Naive thymus-derived CD4-positive, alpha-beta T cell (primary cell): ENCODE measurements at regions not wholly inside any gene's neighbourhood (a gene's known extent, or its start where the extent isn't known, plus 50 kb on each side); places are given as distances from the start of the nearest gene placed in this dataset.

ENCODE experiments used
- ATAC-seq: fragments of 150-1000 bp; cut with Tn5 transposase; 2 replicates; pipeline ENCODE4 v1.10.0; 2021; ENCODE audit warnings: mild to moderate bottlenecking, moderate library complexity
- CTCF ChIA-PET: fragments of 350-600 bp; sonication (Branson Sonifier 250); formaldehyde crosslinking; loops from one replicate; lab custom pipeline; 2021; ENCODE audit warnings: antibody characterized with exemption; lab: Charles Lee
- POLR2A ChIA-PET: fragments of 350-600 bp; sonication (Branson Sonifier 250); formaldehyde crosslinking; loops from one replicate; lab custom pipeline; 2021; ENCODE audit warnings: antibody characterized with exemption, inconsistent platforms; lab: Charles Lee
- DNase-seq, 9 donors: peaks; one replicate each; pipeline versions ENCODE4 v3.0.0 to v3.0.0-alpha.2; 2020 to 2022; ENCODE audit warnings: mixed read lengths in 1 of 9
- H3K27ac ChIP-seq: one replicate; pipeline ENCODE4 v1.7.0; 2013; ENCODE audit warnings: mild to moderate bottlenecking, low read depth, low read length, moderate library complexity
- H3K27me3 ChIP-seq, 2 donors: one replicate each; pipeline ENCODE4 v1.7.0; 2013; ENCODE audit warnings: low read length in 2 of 2, mild to moderate bottlenecking in 2 of 2, moderate library complexity in 2 of 2; ENCODE audit not compliant: control insufficient read depth in 2 of 2, insufficient read depth in 2 of 2
- H3K36me3 ChIP-seq, 3 experiments: 1 replicate in 2 of 3; 2 replicates in 1 of 3; pipeline ENCODE4 v1.7.0; 2013; ENCODE audit warnings: low read length in 3 of 3, mild to moderate bottlenecking in 3 of 3, moderate library complexity in 1 of 3; ENCODE audit not compliant: insufficient read depth in 3 of 3, control insufficient read depth in 2 of 3
- H3K4me1 ChIP-seq, 2 donors: one replicate each; pipeline ENCODE4 v1.7.0; 2013; ENCODE audit warnings: low read length in 2 of 2, mild to moderate bottlenecking in 2 of 2, moderate library complexity in 1 of 2; ENCODE audit not compliant: control insufficient read depth in 2 of 2, insufficient read depth in 2 of 2
- H3K4me3 ChIP-seq: 2 replicates; pipeline ENCODE4 v1.7.0; 2013; ENCODE audit warnings: mild to moderate bottlenecking, low read length
- H3K9me3 ChIP-seq, 3 experiments: 1 replicate in 2 of 3; 2 replicates in 1 of 3; pipeline ENCODE4 v1.7.0; 2013; ENCODE audit warnings: low read length in 3 of 3; ENCODE audit not compliant: control insufficient read depth in 2 of 3
- H3K27ac Mint-ChIP-seq, 9 donors: one replicate each; pipeline ENCODE4 v1.8.0; 2020 to 2022; ENCODE audit warnings: mixed read lengths in 9 of 9, mild to moderate bottlenecking in 8 of 9, moderate library complexity in 5 of 9, inconsistent platforms in 2 of 9
- H3K27me3 Mint-ChIP-seq, 5 donors: one replicate each; pipeline ENCODE4 v1.8.0; 2021 to 2022; ENCODE audit warnings: mixed read lengths in 5 of 5, mild to moderate bottlenecking in 1 of 5
- H3K36me3 Mint-ChIP-seq, 5 donors: one replicate each; pipeline ENCODE4 v1.8.0; 2020 to 2022; ENCODE audit warnings: mixed read lengths in 5 of 5, mild to moderate bottlenecking in 3 of 5, inconsistent platforms in 1 of 5
- H3K4me1 Mint-ChIP-seq, 7 donors: one replicate each; pipeline ENCODE4 v1.8.0; 2020 to 2022; ENCODE audit warnings: mixed read lengths in 7 of 7, mild to moderate bottlenecking in 3 of 7, inconsistent platforms in 1 of 7
- H3K4me3 Mint-ChIP-seq, 10 donors: one replicate each; pipeline ENCODE4 v1.8.0; 2020 to 2022; ENCODE audit warnings: mild to moderate bottlenecking in 10 of 10, mixed read lengths in 10 of 10, moderate library complexity in 6 of 10, inconsistent platforms in 2 of 10
- H3K9me3 Mint-ChIP-seq, 11 donors: one replicate each; pipeline ENCODE4 v1.8.0; 2020 to 2022; ENCODE audit warnings: mixed read lengths in 11 of 11, mild to moderate bottlenecking in 4 of 11, inconsistent platforms in 1 of 11, moderate library complexity in 1 of 11
- intact Hi-C, 2 donors: fragments of 100-400 bp; cut with micrococcal nuclease; formaldehyde crosslinking; loops; one replicate each; pipeline ENCODE4 v1.15.1; 2023

DNA sequence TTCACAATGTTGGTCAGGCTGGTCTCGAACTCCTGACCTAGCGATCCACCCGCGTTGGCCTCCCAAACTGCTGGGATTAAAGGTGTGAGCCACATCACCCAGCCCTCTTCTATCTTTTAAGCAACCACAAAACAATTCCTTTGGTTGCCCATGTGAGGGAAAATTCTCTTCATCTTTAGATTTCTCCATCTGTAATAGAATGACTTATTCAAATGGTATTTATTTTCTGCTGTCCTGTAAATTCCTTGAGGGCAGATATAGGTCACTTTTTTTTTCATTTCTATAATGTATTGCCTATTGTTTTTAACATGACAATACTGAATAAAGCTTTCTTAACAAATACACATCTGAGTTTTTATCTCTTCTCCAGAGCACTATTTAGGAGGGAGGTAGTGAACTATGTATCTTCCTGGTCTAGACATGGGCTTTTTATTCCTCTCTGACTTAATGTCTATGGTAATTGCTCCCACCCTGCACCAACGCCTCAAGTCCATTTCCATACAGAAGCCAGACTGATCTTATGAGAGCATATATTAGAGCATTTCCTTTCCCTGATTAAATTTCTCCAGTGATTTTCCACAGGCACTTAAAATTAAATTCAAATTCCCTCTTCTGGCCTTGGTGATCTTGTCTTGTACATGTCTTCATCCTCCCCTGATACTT lies 595.6 kb downstream of the CAAP1 start:
- Histone ChIP-seq H3K4me3 (no peak overlapping the region), H3K36me3 (no peaks in the 10 kb centered on the region), H3K27me3 (no peaks in the 10 kb centered on the region), H3K9me3 (no peaks in the 10 kb centered on the region), H3K27ac (no peak overlapping the region), H3K4me1 (no peaks in the 10 kb centered on the region)
- DNase-seq (no peak), ATAC-seq (no peak)
- Mint-ChIP-seq H3K4me3 (no peak overlapping the region), H3K36me3 (no peaks in the 10 kb centered on the region), H3K4me1 (no peaks in the 10 kb centered on the region), H3K27me3 (no peaks in the 10 kb centered on the region), H3K9me3 (peaks cover 0 to 13% (median 0%) of the 10 kb centered on the region in 11 donors), H3K27ac (no peak overlapping the region)
- intact Hi-C loops: no loop called here
- ChIA-PET CTCF (no interaction called here), POLR2A (no interaction called here)

DNA sequence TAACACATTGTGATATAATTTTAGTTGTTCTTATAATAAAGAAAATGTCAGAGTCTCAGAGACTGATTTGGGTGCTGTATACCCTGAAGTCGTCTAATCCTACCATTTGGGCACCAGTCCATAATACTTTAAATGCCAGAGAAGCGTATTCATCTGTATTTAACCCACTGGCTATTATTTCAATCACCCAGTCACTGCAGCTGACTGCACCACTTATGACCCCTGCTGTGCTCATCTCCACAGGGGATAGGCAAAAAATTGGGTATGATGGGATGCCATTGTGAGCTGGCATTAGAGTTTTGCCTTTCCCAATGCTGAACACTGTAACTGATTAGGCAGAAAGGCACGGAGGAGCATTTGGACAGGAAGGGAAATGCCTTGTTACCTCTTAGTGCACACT lies 599.7 kb downstream of the CAAP1 start:
- no peaks in the 10 kb centered on the region for H3K27me3 Mint-ChIP-seq
- Histone ChIP-seq H3K27ac (no peak overlapping the region), H3K36me3 (no peaks in the 10 kb centered on the region), H3K9me3 (no peaks in the 10 kb centered on the region), H3K4me1 (no peaks in the 10 kb centered on the region), H3K27me3 (no peaks in the 10 kb centered on the region), H3K4me3 (no peak overlapping the region)
- H3K4me3 Mint-ChIP-seq: no peak overlapping the region
- H3K4me1 Mint-ChIP-seq: no peaks in the 10 kb centered on the region
- ChIA-PET CTCF (no interaction called here), POLR2A (no interaction called here)
- no peak overlapping the region for H3K27ac Mint-ChIP-seq
- intact Hi-C loops: no loop called here
- peaks cover 0 to 4% (median 0%) of the 10 kb centered on the region in 5 donors for H3K36me3 Mint-ChIP-seq
- H3K9me3 Mint-ChIP-seq: peaks cover 2 to 28% (median 13%) of the 10 kb centered on the region in 11 donors
- DNase-seq (no peak), ATAC-seq (no peak)

DNA sequence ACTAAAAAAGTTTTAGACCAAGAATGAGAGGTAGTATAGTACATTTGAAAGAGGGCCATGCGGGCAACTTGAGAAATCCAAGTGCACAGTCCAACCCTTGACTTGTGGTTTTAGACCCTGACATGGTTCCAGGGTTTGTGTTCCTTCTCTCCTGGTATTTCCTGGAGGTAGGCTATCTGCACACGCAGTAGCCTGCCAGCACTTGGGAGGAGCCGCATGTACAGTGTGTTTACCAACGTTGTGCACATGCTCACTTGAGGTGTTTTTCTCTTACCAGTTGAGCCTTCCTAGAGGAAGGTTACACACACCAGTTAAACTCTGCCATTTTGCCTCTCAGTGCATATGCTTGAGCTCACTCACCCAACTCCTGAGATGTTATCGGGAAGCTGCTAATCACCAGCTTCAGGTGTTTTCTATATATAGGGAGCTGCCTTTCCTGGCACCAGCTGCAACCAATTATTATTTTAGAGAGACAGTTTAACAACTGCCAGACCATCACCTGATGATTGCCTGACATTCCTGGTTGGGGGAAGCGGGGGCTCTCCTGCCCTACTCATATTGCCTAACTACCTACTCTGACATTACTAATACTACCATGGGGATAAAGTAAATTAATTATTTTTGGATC lies 593.4 kb upstream of the TUSC1 start:
- Mint-ChIP-seq H3K4me1 (no peaks in the 10 kb centered on the region), H3K27me3 (no peaks in the 10 kb centered on the region), H3K27ac (no peak overlapping the region), H3K4me3 (no peak overlapping the region), H3K36me3 (no peaks in the 10 kb centered on the region), H3K9me3 (peaks cover 0 to 7% (median 4%) of the 10 kb centered on the region in 11 donors)
- H3K27me3 ChIP-seq: no peaks in the 10 kb centered on the region
- no peak overlapping the region for H3K4me3 ChIP-seq
- DNase-seq (no peak), ATAC-seq (no peak)
- peaks cover 0 to 3% (median 0%) of the 10 kb centered on the region in 3 experiments for H3K9me3 ChIP-seq
- ChIA-PET POLR2A (no interaction called here), CTCF (no interaction called here)
- no peaks in the 10 kb centered on the region for H3K4me1 ChIP-seq
- intact Hi-C loops: no loop called here
- H3K36me3 ChIP-seq: no peaks in the 10 kb centered on the region
- H3K27ac ChIP-seq: no peak overlapping the region

DNA sequence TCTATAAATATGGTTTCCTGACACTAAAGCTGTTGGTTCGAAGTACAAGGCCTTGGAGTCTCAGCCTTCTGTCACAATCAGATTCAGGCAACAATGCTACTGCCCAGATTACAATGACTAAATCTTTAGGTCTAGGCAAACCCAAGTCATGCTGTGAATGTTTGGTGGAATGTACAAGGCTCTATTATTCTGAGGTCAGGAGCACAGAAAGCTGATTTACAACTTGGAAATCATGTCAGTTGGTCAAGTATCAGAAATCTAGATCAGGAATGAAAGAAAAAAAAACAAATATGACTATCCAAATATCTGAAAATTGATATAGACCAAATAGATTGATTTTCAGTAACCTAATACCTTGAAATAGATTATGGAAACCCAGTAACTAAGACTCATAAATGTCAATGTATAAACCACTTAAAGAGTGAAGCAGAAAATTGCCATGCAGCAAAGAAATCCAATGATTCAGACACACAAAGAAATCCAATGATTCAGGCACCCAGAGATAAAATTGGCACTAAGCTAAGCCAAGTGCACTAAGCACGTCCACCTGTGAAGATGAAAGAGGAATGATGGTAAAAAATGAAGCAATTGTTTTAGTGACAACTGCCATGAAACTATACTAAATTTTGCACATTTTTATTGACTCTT lies 588.0 kb upstream of the TUSC1 start:
- POLR2A ChIA-PET: no interaction called here
- H3K27me3 ChIP-seq: no peaks in the 10 kb centered on the region
- CTCF ChIA-PET: no interaction called here
- Mint-ChIP-seq H3K27ac (no peak overlapping the region), H3K27me3 (no peaks in the 10 kb centered on the region), H3K9me3 (peaks cover 0 to 13% (median 2%) of the 10 kb centered on the region in 11 donors), H3K4me1 (no peaks in the 10 kb centered on the region), H3K36me3 (no peaks in the 10 kb centered on the region), H3K4me3 (no peak overlapping the region)
- ATAC-seq: no peak
- no peaks in the 10 kb centered on the region for H3K36me3 ChIP-seq
- no peak overlapping the region for H3K27ac ChIP-seq
- H3K4me3 ChIP-seq: no peak overlapping the region
- no peak for DNase-seq
- no peaks in the 10 kb centered on the region for H3K4me1 ChIP-seq
- no peaks in the 10 kb centered on the region for H3K9me3 ChIP-seq
- intact Hi-C loops: no loop called here

DNA sequence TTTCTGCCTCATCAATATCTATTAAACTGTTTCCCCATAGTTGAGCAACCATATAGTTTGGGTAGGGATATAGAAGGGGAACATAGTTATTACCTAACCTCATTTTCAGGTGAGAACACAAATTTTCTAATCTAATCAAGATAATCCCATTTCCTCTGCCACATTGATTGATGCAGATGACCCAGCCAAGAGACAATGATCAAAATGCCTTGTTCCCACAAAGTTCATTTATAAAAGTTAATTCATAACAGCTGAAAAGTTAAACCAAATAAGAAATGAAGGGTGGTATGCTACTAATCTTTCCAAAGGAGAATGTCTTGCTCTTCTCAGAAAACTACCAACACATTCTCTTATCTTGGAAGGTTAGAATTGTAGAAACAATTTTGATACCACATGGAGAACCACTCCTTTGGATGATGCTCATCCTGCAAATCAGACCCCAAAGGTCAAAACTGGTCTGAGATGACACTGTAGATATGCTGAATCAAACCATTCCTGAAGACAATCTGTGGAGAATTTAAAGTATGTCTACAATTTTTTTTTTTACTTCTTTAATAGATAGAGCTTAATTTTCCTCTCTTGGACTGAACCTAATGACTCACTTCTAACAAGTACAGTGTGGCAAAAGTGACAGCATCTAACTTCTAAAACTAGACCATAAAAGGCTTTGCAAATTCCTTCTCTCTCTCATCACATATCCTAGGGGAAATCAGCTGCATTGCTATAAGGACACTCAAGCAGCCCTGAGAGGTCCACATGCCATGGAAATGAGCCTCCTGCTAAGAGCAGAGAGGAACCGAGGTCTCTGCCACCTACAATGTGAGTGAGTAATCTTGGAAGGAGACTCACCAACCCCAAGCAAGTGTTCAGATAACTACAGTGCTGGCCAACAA lies 586.7 kb upstream of the TUSC1 start:
- H3K27ac ChIP-seq: no peak overlapping the region

DNA sequence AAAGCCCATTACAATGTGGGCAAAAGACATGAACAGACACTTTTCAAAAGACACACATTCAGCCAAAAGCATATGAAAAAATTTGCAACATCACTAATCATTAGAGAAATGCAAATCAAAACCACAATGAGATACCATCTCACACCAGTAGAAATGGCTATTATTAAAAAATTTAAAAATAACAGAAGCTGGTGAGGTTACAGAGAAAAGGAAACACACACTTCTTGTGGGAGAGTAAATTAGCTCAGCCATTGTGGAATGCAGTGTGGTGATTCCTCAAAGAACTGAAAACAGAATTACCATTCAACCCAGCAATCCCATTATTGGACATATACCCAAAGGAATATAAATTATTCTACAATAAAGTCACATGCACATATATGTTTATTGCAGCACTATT lies 585.2 kb upstream of the TUSC1 start:
- Histone ChIP-seq H3K27ac (no peak overlapping the region), H3K27me3 (no peaks in the 10 kb centered on the region), H3K4me1 (no peaks in the 10 kb centered on the region), H3K9me3 (no peaks in the 10 kb centered on the region), H3K36me3 (no peaks in the 10 kb centered on the region), H3K4me3 (no peak overlapping the region)
- ATAC-seq (no peak), DNase-seq (no peak)
- intact Hi-C loops: no loop called here
- Mint-ChIP-seq H3K9me3 (peaks cover 0 to 11% (median 2%) of the 10 kb centered on the region in 11 donors), H3K4me3 (no peak overlapping the region), H3K27me3 (no peaks in the 10 kb centered on the region), H3K36me3 (no peaks in the 10 kb centered on the region), H3K4me1 (no peaks in the 10 kb centered on the region), H3K27ac (no peak overlapping the region)
- POLR2A ChIA-PET: no interaction called here
- CTCF ChIA-PET: no interaction called here

More for the DNA sequence above, 586.7 kb upstream of the TUSC1 start:
- Histone ChIP-seq H3K4me3 (no peak overlapping the region), H3K4me1 (no peaks in the 10 kb centered on the region), H3K27me3 (no peaks in the 10 kb centered on the region), H3K36me3 (no peaks in the 10 kb centered on the region), H3K9me3 (no peaks in the 10 kb centered on the region)
- Mint-ChIP-seq H3K9me3 (peaks cover 0 to 9% (median 2%) of the 10 kb centered on the region in 11 donors), H3K36me3 (no peaks in the 10 kb centered on the region), H3K27ac (no peak overlapping the region), H3K27me3 (no peaks in the 10 kb centered on the region), H3K4me1 (no peaks in the 10 kb centered on the region), H3K4me3 (no peak overlapping the region)
- ChIA-PET POLR2A (no interaction called here), CTCF (no interaction called here)
- ATAC-seq: no peak
- intact Hi-C loops: no loop called here
- DNase-seq: no peak
